GM19455 (cell line): ENCODE measurements at regions not wholly inside any gene's neighbourhood (a gene's known extent, or its start where the extent isn't known, plus 50 kb on each side); places are given as distances from the start of the nearest gene placed in this dataset.

Experiments
- ATAC-seq: cut with Tn5 transposase; IDR thresholded peaks from one replicate; pipeline ENCODE4 v1.9.1; 2021; ENCODE audit not compliant: unreplicated experiment

- ATAC-seq: no peak
Observed at GRCh38 chr14:61139006-61139599, 142.0 kb downstream of the TMEM30B start.

GRCh38 chr14:61132894-61133293 lies 148.2 kb downstream of the TMEM30B start:
- ATAC-seq: no peak

DNA sequence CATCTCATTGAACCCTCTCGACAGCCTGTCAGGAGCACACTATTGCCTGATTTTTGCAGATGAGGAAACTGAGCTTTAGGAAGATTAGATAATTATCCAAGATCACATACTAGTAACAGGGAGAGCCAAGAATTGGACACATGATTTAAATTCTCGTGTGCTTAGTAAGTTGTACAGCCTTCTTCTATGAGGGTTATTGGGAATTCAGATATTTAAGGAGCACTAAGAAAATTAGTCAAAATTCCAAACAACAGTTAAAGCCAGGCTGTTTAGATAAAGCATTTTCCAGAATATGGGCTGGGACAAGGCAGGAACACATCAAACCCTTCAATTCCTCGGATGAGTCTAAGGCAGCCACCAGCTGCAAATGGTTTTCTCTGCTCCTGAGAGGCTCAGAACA lies 148.8 kb downstream of the TMEM30B start:
- no peak for ATAC-seq

DNA sequence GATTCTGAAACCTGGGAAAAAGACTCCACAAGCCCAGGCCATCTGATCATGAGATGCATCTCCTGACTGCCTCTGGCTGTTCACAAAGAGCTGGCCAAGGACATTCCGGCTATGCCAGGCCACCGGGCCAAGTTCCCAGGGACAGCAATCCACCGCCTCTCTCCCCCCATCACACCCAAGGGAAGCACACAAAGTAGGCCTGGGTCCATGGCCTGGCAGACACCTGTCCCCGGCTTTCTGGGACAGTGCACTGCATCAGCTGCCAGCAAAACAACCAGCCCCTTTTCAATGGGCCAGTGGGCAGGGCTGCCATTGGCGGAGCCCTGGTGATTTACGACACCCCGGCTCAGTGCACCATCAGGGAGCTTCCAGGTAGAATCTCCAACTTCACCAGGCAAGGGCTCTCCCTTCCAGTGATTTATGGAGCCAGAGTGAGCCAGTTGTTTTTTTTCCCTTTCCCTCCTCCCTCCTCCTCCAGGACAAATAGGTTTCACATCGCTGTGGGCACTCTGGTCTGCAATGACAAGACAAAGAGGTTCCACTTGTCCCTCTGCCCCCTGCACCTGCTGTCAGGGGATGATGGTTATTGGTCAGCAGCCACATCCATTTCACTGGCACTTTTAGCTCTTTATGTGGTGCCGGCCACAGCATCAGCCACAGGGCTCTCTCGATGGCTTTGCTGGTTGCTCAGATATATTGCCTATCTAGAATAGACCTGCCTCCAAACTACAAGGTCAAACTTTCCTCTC lies 149.6 kb downstream of the SLC38A6 start:
- ATAC-seq: no peak

DNA sequence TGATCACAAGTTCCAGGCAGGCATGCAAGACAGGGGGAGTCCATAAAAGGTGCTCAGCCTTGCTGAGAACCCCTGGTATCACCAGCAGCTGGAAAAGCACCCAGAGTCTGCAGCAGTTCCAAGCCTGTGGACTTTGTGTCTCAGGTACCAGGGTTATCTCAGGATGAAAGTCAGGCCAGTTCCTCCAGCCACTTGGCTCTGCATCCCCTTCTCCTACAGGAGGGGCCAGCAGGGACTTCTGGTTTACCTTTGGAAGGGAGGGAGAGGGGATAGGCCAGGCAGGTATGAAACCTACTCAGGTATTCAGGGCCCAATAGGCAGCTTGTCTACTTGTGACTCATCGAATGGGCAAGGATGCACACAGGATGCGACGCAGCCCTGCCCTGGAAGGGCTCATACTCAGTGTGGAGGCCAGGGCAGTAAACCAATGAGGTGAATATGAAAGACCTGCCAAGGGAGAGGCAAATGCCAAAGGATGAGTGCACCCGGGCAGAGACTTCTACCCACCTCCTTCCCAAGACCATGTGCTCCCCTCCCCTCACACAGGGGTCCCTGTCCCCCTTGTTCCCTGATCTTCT lies 148.2 kb downstream of the SLC38A6 start:
- ATAC-seq: no peak

DNA sequence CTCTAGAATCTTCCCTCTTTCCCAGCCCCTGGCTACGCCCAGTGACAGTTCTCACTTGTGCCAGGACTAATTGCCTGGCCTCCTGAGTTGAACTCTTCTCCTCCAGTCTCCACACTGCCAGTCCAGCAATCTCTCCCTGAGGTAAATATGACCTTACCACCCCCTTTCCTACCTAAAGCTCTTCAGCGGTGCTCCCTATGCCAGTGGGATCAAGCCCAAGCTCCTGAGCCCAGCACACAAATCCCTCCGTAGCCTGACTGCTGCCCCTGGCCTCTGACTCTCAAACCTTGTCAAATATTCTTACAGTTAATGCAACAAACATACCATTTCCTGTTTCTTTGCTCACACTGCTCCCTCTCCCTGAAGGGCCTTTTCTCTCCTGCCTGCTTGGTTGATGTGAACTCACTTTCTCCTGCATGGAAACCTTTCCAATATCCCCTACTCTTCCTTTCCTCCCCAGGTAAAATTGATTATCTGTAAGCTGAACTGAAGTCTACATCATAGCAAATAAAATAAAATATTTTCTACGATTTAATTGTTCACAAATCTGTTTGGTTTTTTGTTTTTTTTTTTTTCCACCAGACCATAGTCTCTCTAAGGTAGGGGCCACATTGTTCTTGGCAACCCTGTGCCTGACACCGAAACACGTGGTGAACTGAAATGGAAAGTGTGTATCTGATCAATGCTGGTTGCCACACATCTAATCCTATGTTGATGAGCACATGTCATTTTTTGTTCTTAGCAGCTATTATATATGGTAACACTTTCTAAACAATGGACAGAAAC lies 147.5 kb downstream of the SLC38A6 start:
- no peak for ATAC-seq

GRCh38 chr14:61126603-61127498 lies 145.8 kb downstream of the SLC38A6 start:
- ATAC-seq: no peak

- no peak for ATAC-seq
Observed at GRCh38 chr14:61125867-61126572, 145.0 kb downstream of the SLC38A6 start.

DNA sequence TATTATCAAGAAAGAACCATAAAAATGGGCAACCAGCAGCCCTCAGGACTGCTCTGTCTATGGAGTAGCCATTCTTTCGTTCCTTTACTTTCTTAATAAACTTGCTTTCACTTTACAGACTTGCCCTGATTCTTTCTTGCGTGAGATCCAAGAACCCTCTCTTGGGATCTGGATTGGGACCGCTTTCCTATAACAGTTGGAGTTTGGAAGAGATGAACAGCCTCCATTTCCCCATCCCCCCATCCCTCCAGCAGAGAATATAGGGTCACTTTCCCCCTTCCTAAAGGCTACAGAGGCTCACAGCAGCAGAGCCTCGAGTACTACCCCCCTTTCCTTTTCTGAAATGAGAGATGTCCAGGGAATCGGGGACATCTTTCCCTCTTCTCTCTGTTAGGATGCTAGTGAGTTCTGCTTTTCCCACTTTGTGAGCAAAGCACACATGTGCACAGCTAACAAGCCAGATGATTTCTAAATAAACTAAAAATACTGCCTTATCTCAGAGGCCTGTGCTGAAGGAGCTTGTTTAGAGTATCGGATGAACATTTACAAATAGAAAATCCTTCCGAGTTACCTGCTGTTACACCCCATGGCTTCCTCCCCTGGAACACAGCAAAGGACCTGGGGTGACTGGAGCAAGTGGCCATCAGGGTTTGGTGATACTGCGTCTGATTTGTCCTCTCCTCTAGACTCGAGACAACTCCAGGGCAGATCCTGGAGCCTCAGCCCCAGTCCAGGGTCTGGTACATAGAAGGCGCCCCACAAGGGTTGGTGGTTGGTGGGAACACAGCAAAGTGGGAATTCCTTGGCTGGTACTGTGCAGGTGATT lies 144.2 kb downstream of the SLC38A6 start:
- ATAC-seq: no peak

DNA sequence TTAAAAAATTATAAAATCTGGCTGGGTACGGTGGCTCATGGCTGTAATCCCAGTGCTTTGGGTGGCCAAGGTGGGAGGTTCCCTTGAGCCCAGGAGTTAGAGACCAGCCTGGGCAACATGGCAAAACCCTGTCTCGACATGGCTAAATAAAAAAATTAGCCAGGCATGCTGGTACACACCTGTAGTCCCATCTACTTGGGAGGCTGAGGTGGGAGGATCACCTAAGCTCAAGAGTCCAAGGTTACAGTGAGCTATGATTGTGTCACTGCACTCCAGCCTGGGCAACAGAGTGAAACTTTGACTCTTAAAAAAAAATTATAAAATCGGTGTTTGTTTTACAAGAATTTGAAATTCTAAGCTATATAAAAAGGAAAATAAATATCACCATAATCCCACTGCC lies 141.8 kb downstream of the SLC38A6 start:
- no peak for ATAC-seq

- ATAC-seq: no peak
Observed at GRCh38 chr14:61121355-61121787, 140.3 kb downstream of the SLC38A6 start.

- ATAC-seq: no peak
Observed at GRCh38 chr14:61120576-61120975, 139.5 kb downstream of the SLC38A6 start.

DNA sequence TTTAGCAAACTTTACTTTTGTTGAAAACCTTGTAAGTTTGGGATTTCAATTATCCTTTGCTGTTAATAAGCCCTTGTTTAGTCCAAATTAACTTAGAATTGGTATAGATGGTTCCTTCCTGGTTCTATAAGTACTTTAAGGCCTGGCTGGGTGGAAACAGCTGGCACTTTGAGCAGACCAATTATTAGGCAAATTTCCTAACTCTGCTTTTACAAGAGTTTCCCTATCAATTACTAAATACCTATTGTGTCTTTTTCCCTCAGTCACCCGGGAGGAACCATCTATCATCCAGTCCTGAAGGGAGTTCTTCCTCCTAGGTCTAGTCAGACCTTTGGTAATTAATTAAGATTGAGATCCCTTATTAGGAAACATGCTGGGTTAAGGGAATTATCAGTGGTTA lies 138.0 kb downstream of the SLC38A6 start:
- no peak for ATAC-seq

- no peak for ATAC-seq
Observed at GRCh38 chr14:61116369-61116768, 135.3 kb downstream of the SLC38A6 start.

DNA sequence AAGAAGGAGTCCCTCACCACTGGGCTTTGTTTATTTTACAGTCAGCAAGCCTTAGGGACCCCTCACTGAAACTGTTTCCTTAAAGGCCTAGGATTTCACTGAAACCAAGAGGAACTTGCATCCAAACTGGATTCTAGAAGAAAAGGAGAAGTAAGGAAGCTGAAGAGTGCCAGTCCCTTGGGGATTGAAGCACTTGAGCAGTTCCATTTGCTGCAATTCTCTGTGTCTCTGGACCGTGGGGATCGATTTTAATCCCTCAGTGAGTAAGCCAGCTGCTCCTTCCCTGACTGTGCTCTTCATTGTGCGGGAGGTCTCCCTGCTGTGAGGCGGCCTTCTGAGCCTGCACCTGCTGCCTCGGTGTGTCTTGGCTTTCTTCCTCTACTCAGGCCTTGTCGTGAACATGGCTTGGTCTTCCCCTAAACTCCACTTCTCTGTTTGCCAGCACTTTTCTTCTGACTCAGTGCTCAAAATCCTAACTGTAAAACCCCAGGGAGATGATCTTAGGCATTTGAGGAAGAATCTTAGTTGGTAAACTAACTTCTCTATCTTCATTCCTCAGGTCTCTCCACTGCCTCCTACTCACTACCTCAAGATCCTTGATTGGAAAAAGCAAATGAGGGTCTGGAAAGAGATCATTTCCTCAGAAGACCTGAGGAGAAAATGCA lies 132.6 kb downstream of the SLC38A6 start:
- ATAC-seq: no peak

GRCh38 chr14:61112506-61112905 lies 131.5 kb downstream of the SLC38A6 start:
- no peak for ATAC-seq

GRCh38 chr14:61111731-61112130 lies 130.7 kb downstream of the SLC38A6 start:
- no peak for ATAC-seq

- ATAC-seq: no peak
Observed at GRCh38 chr14:61111209-61111665, 130.2 kb downstream of the SLC38A6 start.
